ENCODE measurements at regions not wholly inside any gene's neighbourhood (a gene's known extent, or its start where the extent isn't known, plus 50 kb on each side); places are given as distances from the start of the nearest gene placed in this dataset.

- no peak for TF ChIP-seq EP300 (IDR thresholded peaks at IDR 0.05)
- TF ChIP-seq CTCF (IDR thresholded peaks at IDR 0.05): no peak
- TF ChIP-seq POLR2A (IDR thresholded peaks at IDR 0.05): no peak
- H3K27ac ChIP-seq: no peak overlapping the region
- no peak overlapping the region for H3K4me3 ChIP-seq
- no peaks in the 10 kb centered on the region for H3K36me3 ChIP-seq
- no peaks in the 10 kb centered on the region for H3K27me3 ChIP-seq
- intact Hi-C loops (cut with DNase I): no loop called here
- no peaks in the 10 kb centered on the region for H3K4me1 ChIP-seq (ENCODE audit: insufficient read depth)
- 88 to 93% (median 89%) methylated on average over 2 of the region's 2 CpGs for WGBS, 3 donors
- H3K9me3 ChIP-seq: no peaks in the 10 kb centered on the region
- DNase-seq: no peak
Observed at GRCh38 chr20:43284486-43284885, 94.8 kb upstream of the PTPRT start.

- Histone ChIP-seq H3K4me1 (ENCODE audit: insufficient read depth) (no peaks in the 10 kb centered on the region), H3K9me3 (no peaks in the 10 kb centered on the region), H3K4me3 (no peak overlapping the region), H3K27ac (no peak overlapping the region), H3K27me3 (no peaks in the 10 kb centered on the region), H3K36me3 (no peaks in the 10 kb centered on the region)
- intact Hi-C loops (cut with DNase I): no loop called here
- TF ChIP-seq CTCF (IDR thresholded peaks at IDR 0.05): no peak
- TF ChIP-seq EP300 (IDR thresholded peaks at IDR 0.05): no peak
- TF ChIP-seq POLR2A (IDR thresholded peaks at IDR 0.05): no peak
- 71 to 78% (median 77%) methylated on average over 2 of the region's 2 CpGs for WGBS, 3 donors
- DNase-seq: no peak
Observed at GRCh38 chr20:43283126-43283525, 93.4 kb upstream of the PTPRT start.

- WGBS, 3 donors: 40 to 69% (median 45%) methylated on average over 5 of the region's 5 CpGs
- Histone ChIP-seq H3K4me1 (ENCODE audit: insufficient read depth) (no peaks in the 10 kb centered on the region), H3K4me3 (no peak overlapping the region), H3K27me3 (no peaks in the 10 kb centered on the region), H3K36me3 (no peaks in the 10 kb centered on the region), H3K9me3 (no peaks in the 10 kb centered on the region), H3K27ac (no peak overlapping the region)
- TF ChIP-seq POLR2A (IDR thresholded peaks at IDR 0.05) (no peak), EP300 (IDR thresholded peaks at IDR 0.05) (no peak)
- intact Hi-C loops (cut with DNase I): no loop called here
- no peak for DNase-seq
Observed at GRCh38 chr20:43271980-43272379, 82.3 kb upstream of the PTPRT start.

- Histone ChIP-seq H3K27me3 (no peaks in the 10 kb centered on the region), H3K4me3 (no peak overlapping the region), H3K9me3 (no peaks in the 10 kb centered on the region), H3K4me1 (ENCODE audit: insufficient read depth) (no peaks in the 10 kb centered on the region), H3K27ac (no peak overlapping the region), H3K36me3 (no peaks in the 10 kb centered on the region)
- intact Hi-C loops (cut with DNase I): no loop called here
- DNase-seq: no peak
- 42 to 55% (median 47%) methylated on average over 2 of the region's 2 CpGs for WGBS, 3 donors
- no peak for TF ChIP-seq CTCF (IDR thresholded peaks at IDR 0.05)
- TF ChIP-seq POLR2A (IDR thresholded peaks at IDR 0.05): no peak
Observed at GRCh38 chr20:43265449-43265848, 75.7 kb upstream of the PTPRT start.

- Histone ChIP-seq H3K27me3 (no peaks in the 10 kb centered on the region), H3K4me3 (no peak overlapping the region), H3K36me3 (no peaks in the 10 kb centered on the region), H3K27ac (no peak overlapping the region), H3K4me1 (ENCODE audit: insufficient read depth) (no peaks in the 10 kb centered on the region), H3K9me3 (no peaks in the 10 kb centered on the region)
- no peak for TF ChIP-seq EP300 (IDR thresholded peaks at IDR 0.05)
- TF ChIP-seq POLR2A (IDR thresholded peaks at IDR 0.05): no peak
- TF ChIP-seq CTCF (IDR thresholded peaks at IDR 0.05): no peak
- no peak for DNase-seq
- intact Hi-C loops (cut with DNase I): no loop called here
- 40 to 43% (median 43%) methylated on average over 2 of the region's 2 CpGs for WGBS, 3 donors
Observed at GRCh38 chr20:43263226-43263625, 73.5 kb upstream of the PTPRT start.
